ENCODE measurements at regions not wholly inside any gene's neighbourhood (a gene's known extent, or its start where the extent isn't known, plus 50 kb on each side); places are given as distances from the start of the nearest gene placed in this dataset.

DNA sequence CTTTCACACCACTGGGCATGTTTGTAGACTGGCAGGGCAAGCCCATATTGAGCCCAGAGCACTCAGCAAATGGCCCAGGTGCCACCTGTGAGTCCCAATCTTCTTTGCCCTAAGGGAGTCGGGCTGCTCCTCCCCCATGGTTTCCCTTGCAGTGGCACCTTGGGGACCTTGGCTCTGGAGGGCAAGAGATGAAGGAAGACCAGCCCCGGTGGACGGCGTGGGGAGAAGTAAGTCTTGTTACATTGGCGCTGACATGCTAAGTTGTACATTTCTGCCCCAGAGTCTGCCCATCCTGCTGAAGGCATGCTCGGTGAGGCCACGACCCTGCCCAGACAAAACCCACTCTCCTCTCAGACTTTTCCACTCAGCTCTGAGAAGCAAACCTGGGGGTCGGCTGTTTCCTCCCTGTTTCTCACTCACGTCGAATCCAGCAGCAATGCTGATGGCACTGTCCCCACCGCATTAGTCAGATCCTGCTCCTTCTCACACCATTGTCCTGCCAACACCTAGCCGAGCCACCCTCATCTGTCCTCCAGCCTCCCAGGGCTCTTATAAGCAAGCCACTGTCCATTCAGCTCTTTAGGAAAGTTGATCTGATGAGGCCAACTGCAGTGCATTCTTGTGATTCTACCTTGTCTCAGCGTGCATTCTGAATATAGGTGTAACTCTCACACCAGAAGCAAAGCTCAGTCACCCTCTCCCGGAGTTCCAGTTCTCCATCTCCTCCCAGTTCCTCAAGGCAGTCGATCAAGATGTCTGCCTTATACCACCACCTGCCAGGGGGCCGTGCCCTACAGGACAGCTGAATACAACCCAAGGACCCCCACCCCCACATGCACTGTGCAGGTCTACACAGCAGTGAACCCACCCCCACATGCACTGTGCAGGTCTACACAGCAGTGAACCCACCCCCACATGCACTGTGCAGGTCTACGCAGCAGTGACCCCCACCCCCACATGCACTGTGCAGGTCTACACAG, 827.1 kb downstream of the TBC1D22A start:
- TF ChIP-seq, protein P1, sequence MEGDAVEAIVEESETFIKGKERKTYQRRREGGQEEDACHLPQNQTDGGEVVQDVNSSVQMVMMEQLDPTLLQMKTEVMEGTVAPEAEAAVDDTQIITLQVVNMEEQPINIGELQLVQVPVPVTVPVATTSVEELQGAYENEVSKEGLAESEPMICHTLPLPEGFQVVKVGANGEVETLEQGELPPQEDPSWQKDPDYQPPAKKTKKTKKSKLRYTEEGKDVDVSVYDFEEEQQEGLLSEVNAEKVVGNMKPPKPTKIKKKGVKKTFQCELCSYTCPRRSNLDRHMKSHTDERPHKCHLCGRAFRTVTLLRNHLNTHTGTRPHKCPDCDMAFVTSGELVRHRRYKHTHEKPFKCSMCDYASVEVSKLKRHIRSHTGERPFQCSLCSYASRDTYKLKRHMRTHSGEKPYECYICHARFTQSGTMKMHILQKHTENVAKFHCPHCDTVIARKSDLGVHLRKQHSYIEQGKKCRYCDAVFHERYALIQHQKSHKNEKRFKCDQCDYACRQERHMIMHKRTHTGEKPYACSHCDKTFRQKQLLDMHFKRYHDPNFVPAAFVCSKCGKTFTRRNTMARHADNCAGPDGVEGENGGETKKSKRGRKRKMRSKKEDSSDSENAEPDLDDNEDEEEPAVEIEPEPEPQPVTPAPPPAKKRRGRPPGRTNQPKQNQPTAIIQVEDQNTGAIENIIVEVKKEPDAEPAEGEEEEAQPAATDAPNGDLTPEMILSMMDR (IDR thresholded peaks at IDR 0.05; ENCODE audit: low read depth, low read length, missing control alignments), result no peak
- in situ Hi-C loops (cut with HindIII; ENCODE audit: low sequenced_read_pairs), result no loop called here
- H3K4me3 ChIP-seq (ENCODE audit: low read depth, low read length), result no peak overlapping the region
- DNase-seq (ENCODE audit: low read depth), result no peak

DNA sequence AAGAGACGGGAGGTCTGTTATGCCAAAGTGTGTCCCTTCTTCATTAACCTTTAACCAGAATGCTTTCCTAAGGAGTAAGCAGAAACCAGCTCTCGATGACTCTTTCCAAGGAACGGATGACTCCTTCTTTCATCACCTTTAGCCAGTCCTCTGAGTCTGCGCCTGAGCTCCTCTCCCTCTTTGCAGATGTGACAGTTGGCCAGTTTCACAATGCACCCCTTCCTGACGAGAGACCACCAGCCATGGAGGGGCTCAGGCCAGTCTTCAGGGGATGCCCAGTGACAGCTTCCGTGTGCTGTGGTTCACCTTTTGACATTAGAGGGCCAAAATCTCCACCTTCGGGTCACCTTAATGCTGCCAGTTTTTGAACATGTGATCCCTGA, 826.1 kb downstream of the TBC1D22A start:
- TF ChIP-seq, protein P1 (IDR thresholded peaks at IDR 0.05; ENCODE audit: low read depth, low read length, missing control alignments), result no peak
- in situ Hi-C loops (cut with HindIII; ENCODE audit: low sequenced_read_pairs), result no loop called here
- H3K4me3 ChIP-seq (ENCODE audit: low read depth, low read length), result no peak overlapping the region
- DNase-seq (ENCODE audit: low read depth), result no peak

DNA sequence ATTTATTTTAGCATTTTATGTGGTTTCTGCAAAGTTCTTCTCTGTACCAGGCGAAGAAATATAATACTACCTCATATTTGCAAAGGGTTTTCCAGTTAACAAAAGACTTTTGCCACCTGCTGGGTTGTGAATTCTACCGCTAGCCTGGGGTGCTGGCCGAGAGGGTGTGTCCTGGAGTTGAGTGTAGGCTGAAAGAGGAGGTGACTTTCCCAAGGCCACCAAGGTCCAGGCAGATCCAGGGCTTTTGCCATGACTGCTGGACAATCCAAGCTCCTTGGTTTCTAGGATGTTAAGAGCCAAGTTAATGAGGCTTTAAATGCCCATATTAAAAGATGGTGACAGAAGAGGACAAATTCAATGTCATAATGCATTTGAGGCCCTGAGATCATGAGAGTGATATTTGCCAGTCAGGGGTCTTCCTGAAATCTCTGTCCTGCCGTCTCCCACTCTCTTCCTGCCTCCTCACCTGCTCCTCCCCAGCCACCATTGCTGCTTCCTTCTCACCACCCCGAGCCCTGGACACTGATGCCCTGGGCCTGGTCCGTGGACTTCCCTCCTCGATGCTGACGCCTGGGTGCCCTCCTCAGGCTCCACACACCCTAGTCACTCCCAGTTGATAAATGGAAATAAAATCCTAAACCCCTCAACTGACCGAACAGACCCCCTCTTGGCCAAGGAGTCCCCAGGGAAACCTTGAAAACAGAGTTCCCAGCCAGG, 825.6 kb downstream of the TBC1D22A start:
- no peak for DNase-seq (ENCODE audit: low read depth)
- in situ Hi-C loops (cut with HindIII; ENCODE audit: low sequenced_read_pairs), result no loop called here
- H3K4me3 ChIP-seq (ENCODE audit: low read depth, low read length), result no peak overlapping the region
- TF ChIP-seq, protein P1 (IDR thresholded peaks at IDR 0.05; ENCODE audit: low read depth, low read length, missing control alignments), result no peak

DNA sequence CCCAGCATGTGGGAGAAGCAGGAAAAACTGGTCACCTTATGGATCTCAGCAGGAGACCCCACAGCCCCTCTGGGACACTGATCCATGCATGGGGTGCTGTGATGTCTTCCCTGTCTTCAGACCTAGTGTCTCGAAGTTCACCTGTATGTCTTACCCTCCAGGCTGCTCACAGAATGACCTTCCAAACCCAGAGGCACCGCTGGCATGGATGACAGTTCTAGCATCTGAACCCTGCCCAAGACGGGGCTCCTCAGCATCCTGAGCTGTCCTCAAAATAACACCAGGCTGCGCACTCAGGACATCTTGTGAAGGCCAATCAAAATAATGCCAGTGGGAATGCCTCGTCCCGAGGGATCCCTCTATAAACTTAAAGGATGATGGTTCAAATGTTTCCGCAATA, 824.9 kb downstream of the TBC1D22A start:
- in situ Hi-C loops (cut with HindIII; ENCODE audit: low sequenced_read_pairs), result no loop called here
- no peak for DNase-seq (ENCODE audit: low read depth)
- no peak overlapping the region for H3K4me3 ChIP-seq (ENCODE audit: low read depth, low read length)
- TF ChIP-seq, protein P1 (IDR thresholded peaks at IDR 0.05; ENCODE audit: low read depth, low read length, missing control alignments), result no peak

DNA sequence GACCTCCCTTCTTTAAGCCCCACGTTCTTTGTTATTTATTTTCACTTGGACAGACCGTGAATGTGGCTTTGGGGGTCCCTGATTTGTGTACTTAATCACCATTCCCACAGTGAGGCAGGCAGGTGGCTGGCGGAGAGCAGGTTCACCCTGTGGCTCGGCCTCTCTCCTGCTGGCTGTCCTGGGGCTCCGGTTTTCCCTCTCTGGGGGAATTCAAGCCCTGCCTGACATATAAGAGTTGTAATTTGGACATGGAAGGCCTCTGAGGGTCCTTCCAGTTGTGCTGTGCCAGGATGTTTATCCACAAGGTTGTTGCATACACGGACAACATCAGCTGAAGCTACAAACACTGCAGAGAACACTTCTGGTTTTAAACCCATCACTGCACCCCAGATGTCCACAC, 824.5 kb downstream of the TBC1D22A start:
- H3K4me3 ChIP-seq (ENCODE audit: low read depth, low read length), result no peak overlapping the region
- TF ChIP-seq, protein P1 (IDR thresholded peaks at IDR 0.05; ENCODE audit: low read depth, low read length, missing control alignments), result no peak
- no peak for DNase-seq (ENCODE audit: low read depth)
- in situ Hi-C loops (cut with HindIII; ENCODE audit: low sequenced_read_pairs), result no loop called here

DNA sequence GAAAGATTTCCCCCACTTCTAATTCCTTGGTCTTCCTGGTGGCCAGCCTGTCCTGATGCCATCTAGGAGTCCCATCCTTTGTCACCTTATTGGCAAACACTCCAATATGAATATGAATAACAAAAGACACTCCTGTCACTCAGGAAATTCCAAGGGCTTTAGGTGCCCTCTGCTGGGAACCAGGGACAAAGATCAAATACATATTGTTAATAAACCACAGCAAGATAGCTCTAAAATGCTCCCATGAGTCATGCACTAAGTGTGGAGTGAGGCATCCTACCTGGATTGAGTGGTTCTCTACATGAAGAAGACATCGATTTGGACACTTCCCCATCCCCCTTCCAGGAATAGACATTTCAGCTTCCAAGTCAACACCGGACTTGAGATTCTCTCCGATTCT, 823.6 kb downstream of the TBC1D22A start:
- no peak for DNase-seq (ENCODE audit: low read depth)
- TF ChIP-seq, protein P1 (IDR thresholded peaks at IDR 0.05; ENCODE audit: low read depth, low read length, missing control alignments), result no peak
- in situ Hi-C loops (cut with HindIII; ENCODE audit: low sequenced_read_pairs), result no loop called here
- no peak overlapping the region for H3K4me3 ChIP-seq (ENCODE audit: low read depth, low read length)
